ENCODE measurements at regions not wholly inside any gene's neighbourhood (a gene's known extent, or its start where the extent isn't known, plus 50 kb on each side); places are given as distances from the start of the nearest gene placed in this dataset.

GRCh38 chr1:67482733-67483482, 52.7 kb upstream of the SERBP1 start:
- H3K4ac ChIP-seq (ENCODE audit: low read length) = no peak overlapping the region
- H3K4me3 ChIP-seq (ENCODE audit: low read length in 2 of 2) = no peak overlapping the region
- H3K4me1 ChIP-seq (ENCODE audit: control insufficient read depth in 2 of 2, insufficient read depth in 1 of 2, low read depth in 1 of 2, low read length in 2 of 2) = peaks cover 0 to 4% of the 10 kb centered on the region in 2 donors
- no peak overlapping the region for H3K23ac ChIP-seq (ENCODE audit: low read depth, low read length, poor library complexity)
- no peak overlapping the region for H2AFZ ChIP-seq (ENCODE audit: low read length)
- no peak overlapping the region for H3K4me2 ChIP-seq (ENCODE audit: insufficient read depth, low read length, poor library complexity, severe bottlenecking)
- WGBS, 2 donors (ENCODE audit: extremely low coverage in 2 of 2, insufficient read length in 2 of 2, insufficient replicate concordance in 1 of 2) = no CpG with 5 or more reads among the region's 7 CpGs
- no peak overlapping the region for H4K8ac ChIP-seq (ENCODE audit: low read depth, low read length)
- no peak for DNase-seq (ENCODE audit: low spot score)
- H3K18ac ChIP-seq (ENCODE audit: low read length) = no peak overlapping the region
- no peak overlapping the region for H2AK5ac ChIP-seq (ENCODE audit: low read depth, low read length)
- H2BK12ac ChIP-seq (ENCODE audit: low read length) = no peak overlapping the region
- peaks cover 0 to 9% (median 0%) of the 10 kb centered on the region in 3 experiments for H3K27me3 ChIP-seq (ENCODE audit: control insufficient read depth in 3 of 3, insufficient read depth in 3 of 3, low read depth in 1 of 3, low read length in 3 of 3)
- no peak overlapping the region for H2BK120ac ChIP-seq (ENCODE audit: low read depth, low read length)
- H2BK15ac ChIP-seq (ENCODE audit: low read length) = no peak overlapping the region
- no peaks in the 10 kb centered on the region for H3K9me3 ChIP-seq (replicated peaks in 1 of 2; ENCODE audit: control insufficient read depth in 2 of 2, insufficient read depth in 1 of 2, low read depth in 1 of 2, low read length in 2 of 2)
- no peaks in the 10 kb centered on the region for H3K36me3 ChIP-seq (replicated peaks in 1 of 2; ENCODE audit: control insufficient read depth in 2 of 2, insufficient read depth in 2 of 2, low read length in 2 of 2)
- H4K91ac ChIP-seq (ENCODE audit: low read depth, low read length, poor library complexity) = no peak overlapping the region
- no peak overlapping the region for H3K14ac ChIP-seq (ENCODE audit: low read length)
- H2BK5ac ChIP-seq (ENCODE audit: low read length) = no peak overlapping the region
- no peak overlapping the region for H3K27ac ChIP-seq (replicated peaks; ENCODE audit: low read length)
- H3K79me1 ChIP-seq (ENCODE audit: low read depth, low read length) = no peaks in the 10 kb centered on the region
- no peak overlapping the region for H3K9ac ChIP-seq (ENCODE audit: low read depth, low read length, poor library complexity)

GRCh38 chr1:67484492-67484891, 54.3 kb upstream of the SERBP1 start:
- Histone ChIP-seq H3K36me3 (replicated peaks in 1 of 2; ENCODE audit: control insufficient read depth in 2 of 2, insufficient read depth in 2 of 2, low read length in 2 of 2) (no peaks in the 10 kb centered on the region), H3K27ac (replicated peaks; ENCODE audit: low read length) (no peak overlapping the region), H2BK15ac (ENCODE audit: low read length) (no peak overlapping the region), H3K4me1 (ENCODE audit: control insufficient read depth in 2 of 2, insufficient read depth in 1 of 2, low read depth in 1 of 2, low read length in 2 of 2) (peaks cover 0 to 4% of the 10 kb centered on the region in 2 donors), H2BK5ac (ENCODE audit: low read length) (no peak overlapping the region), H3K14ac (ENCODE audit: low read length) (no peak overlapping the region), H3K79me1 (ENCODE audit: low read depth, low read length) (no peaks in the 10 kb centered on the region), H3K18ac (ENCODE audit: low read length) (no peak overlapping the region), H3K4ac (ENCODE audit: low read length) (no peak overlapping the region), H3K9me3 (replicated peaks in 1 of 2; ENCODE audit: control insufficient read depth in 2 of 2, insufficient read depth in 1 of 2, low read depth in 1 of 2, low read length in 2 of 2) (no peaks in the 10 kb centered on the region), H4K91ac (ENCODE audit: low read depth, low read length, poor library complexity) (no peak overlapping the region), H2AFZ (ENCODE audit: low read length) (no peak overlapping the region), H3K9ac (ENCODE audit: low read depth, low read length, poor library complexity) (no peak overlapping the region), H3K27me3 (ENCODE audit: control insufficient read depth in 3 of 3, insufficient read depth in 3 of 3, low read depth in 1 of 3, low read length in 3 of 3) (peaks cover 0 to 9% (median 0%) of the 10 kb centered on the region in 3 experiments), H3K4me3 (ENCODE audit: low read length in 2 of 2) (no peak overlapping the region), H2BK12ac (ENCODE audit: low read length) (no peak overlapping the region), H4K8ac (ENCODE audit: low read depth, low read length) (no peak overlapping the region), H3K23ac (ENCODE audit: low read depth, low read length, poor library complexity) (no peak overlapping the region), H2AK5ac (ENCODE audit: low read depth, low read length) (no peak overlapping the region), H2BK120ac (ENCODE audit: low read depth, low read length) (no peak overlapping the region), H3K4me2 (ENCODE audit: insufficient read depth, low read length, poor library complexity, severe bottlenecking) (no peak overlapping the region)
- WGBS, 2 donors (ENCODE audit: extremely low coverage in 2 of 2, insufficient read length in 2 of 2, insufficient replicate concordance in 1 of 2) = no CpG with 5 or more reads among the region's 2 CpGs
- no peak for DNase-seq (ENCODE audit: low spot score)

GRCh38 chr1:67485046-67485811, 55.0 kb upstream of the SERBP1 start:
- Histone ChIP-seq H3K14ac (ENCODE audit: low read length) (no peak overlapping the region), H3K9me3 (replicated peaks in 1 of 2; ENCODE audit: control insufficient read depth in 2 of 2, insufficient read depth in 1 of 2, low read depth in 1 of 2, low read length in 2 of 2) (no peaks in the 10 kb centered on the region), H3K4ac (ENCODE audit: low read length) (no peak overlapping the region), H2BK5ac (ENCODE audit: low read length) (no peak overlapping the region), H3K27ac (replicated peaks; ENCODE audit: low read length) (no peak overlapping the region), H2BK15ac (ENCODE audit: low read length) (no peak overlapping the region), H3K4me1 (ENCODE audit: control insufficient read depth in 2 of 2, insufficient read depth in 1 of 2, low read depth in 1 of 2, low read length in 2 of 2) (peaks cover 0 to 4% of the 10 kb centered on the region in 2 donors), H2AFZ (ENCODE audit: low read length) (no peak overlapping the region), H3K36me3 (replicated peaks in 1 of 2; ENCODE audit: control insufficient read depth in 2 of 2, insufficient read depth in 2 of 2, low read length in 2 of 2) (no peaks in the 10 kb centered on the region), H2BK12ac (ENCODE audit: low read length) (no peak overlapping the region), H3K4me3 (ENCODE audit: low read length in 2 of 2) (no peak overlapping the region), H2AK5ac (ENCODE audit: low read depth, low read length) (no peak overlapping the region), H2BK120ac (ENCODE audit: low read depth, low read length) (no peak overlapping the region), H3K18ac (ENCODE audit: low read length) (no peak overlapping the region), H3K27me3 (ENCODE audit: control insufficient read depth in 3 of 3, insufficient read depth in 3 of 3, low read depth in 1 of 3, low read length in 3 of 3) (peaks cover 0 to 9% (median 0%) of the 10 kb centered on the region in 3 experiments), H3K9ac (ENCODE audit: low read depth, low read length, poor library complexity) (no peak overlapping the region), H3K79me1 (ENCODE audit: low read depth, low read length) (no peaks in the 10 kb centered on the region), H3K4me2 (ENCODE audit: insufficient read depth, low read length, poor library complexity, severe bottlenecking) (no peak overlapping the region), H4K8ac (ENCODE audit: low read depth, low read length) (no peak overlapping the region), H4K91ac (ENCODE audit: low read depth, low read length, poor library complexity) (no peak overlapping the region), H3K23ac (ENCODE audit: low read depth, low read length, poor library complexity) (no peak overlapping the region)
- DNase-seq (ENCODE audit: low spot score) = no peak
- WGBS, 2 donors (ENCODE audit: extremely low coverage in 2 of 2, insufficient read length in 2 of 2, insufficient replicate concordance in 1 of 2) = no CpG with 5 or more reads among the region's 3 CpGs

GRCh38 chr1:67489643-67490042, 59.4 kb upstream of the SERBP1 start:
- Histone ChIP-seq H3K79me1 (ENCODE audit: low read depth, low read length) (no peaks in the 10 kb centered on the region), H3K4me1 (ENCODE audit: control insufficient read depth in 2 of 2, insufficient read depth in 1 of 2, low read depth in 1 of 2, low read length in 2 of 2) (no peaks in the 10 kb centered on the region), H2BK15ac (ENCODE audit: low read length) (no peak overlapping the region), H3K23ac (ENCODE audit: low read depth, low read length, poor library complexity) (no peak overlapping the region), H2BK5ac (ENCODE audit: low read length) (no peak overlapping the region), H3K14ac (ENCODE audit: low read length) (no peak overlapping the region), H3K36me3 (replicated peaks in 1 of 2; ENCODE audit: control insufficient read depth in 2 of 2, insufficient read depth in 2 of 2, low read length in 2 of 2) (no peaks in the 10 kb centered on the region), H3K18ac (ENCODE audit: low read length) (no peak overlapping the region), H4K91ac (ENCODE audit: low read depth, low read length, poor library complexity) (no peak overlapping the region), H3K27ac (replicated peaks; ENCODE audit: low read length) (no peak overlapping the region), H3K9ac (ENCODE audit: low read depth, low read length, poor library complexity) (no peak overlapping the region), H3K4ac (ENCODE audit: low read length) (no peak overlapping the region), H2BK120ac (ENCODE audit: low read depth, low read length) (no peak overlapping the region), H3K4me2 (ENCODE audit: insufficient read depth, low read length, poor library complexity, severe bottlenecking) (no peak overlapping the region), H2AK5ac (ENCODE audit: low read depth, low read length) (no peak overlapping the region), H3K27me3 (ENCODE audit: control insufficient read depth in 3 of 3, insufficient read depth in 3 of 3, low read depth in 1 of 3, low read length in 3 of 3) (peaks cover 0 to 5% (median 0%) of the 10 kb centered on the region in 3 experiments), H3K9me3 (replicated peaks in 1 of 2; ENCODE audit: control insufficient read depth in 2 of 2, insufficient read depth in 1 of 2, low read depth in 1 of 2, low read length in 2 of 2) (no peaks in the 10 kb centered on the region), H2BK12ac (ENCODE audit: low read length) (no peak overlapping the region), H4K8ac (ENCODE audit: low read depth, low read length) (no peak overlapping the region), H3K4me3 (ENCODE audit: low read length in 2 of 2) (no peak overlapping the region), H2AFZ (ENCODE audit: low read length) (no peak overlapping the region)
- WGBS, 2 donors (ENCODE audit: extremely low coverage in 2 of 2, insufficient read length in 2 of 2, insufficient replicate concordance in 1 of 2) = no CpG with 5 or more reads among the region's 1 CpG
- no peak for DNase-seq (ENCODE audit: low spot score)

Measured in neuronal stem cell (in vitro differentiated cells).